HG03439 (cell line): ENCODE measurements at regions not wholly inside any gene's neighbourhood (a gene's known extent, or its start where the extent isn't known, plus 50 kb on each side); places are given as distances from the start of the nearest gene placed in this dataset.
"Not testable (repeated sequence)": the region's sequence is repeated elsewhere in the genome, so short reads cannot be mapped to it uniquely, and the experiment has no call there.

Source experiments
- ATAC-seq: cut with Tn5 transposase; IDR thresholded peaks from one replicate; pipeline ENCODE4 v1.9.1; 2021; ENCODE audit warnings: mild to moderate bottlenecking, moderate library complexity; ENCODE audit not compliant: unreplicated experiment

- not testable (repeated sequence) for ATAC-seq
Measured at GRCh38 chr3:20921112-20921511, 735.1 kb upstream of the SGO1 start.

- ATAC-seq = no peak
Measured at GRCh38 chr3:20916951-20917606, 731.1 kb upstream of the SGO1 start.

- ATAC-seq = no peak
Measured at GRCh38 chr3:20914310-20914709, 728.3 kb upstream of the SGO1 start.

- ATAC-seq = no peak
Measured at GRCh38 chr3:20912406-20912805, 726.4 kb upstream of the SGO1 start.

- no peak for ATAC-seq
Measured at GRCh38 chr3:20909511-20909910, 723.5 kb upstream of the SGO1 start.

GRCh38 chr3:20905210-20905805 is 719.3 kb upstream of the SGO1 start:
- no peak for ATAC-seq

- no peak for ATAC-seq
Measured at GRCh38 chr3:20904671-20905070, 718.7 kb upstream of the SGO1 start.

GRCh38 chr3:20898962-20899361 is 713.0 kb upstream of the SGO1 start:
- no peak for ATAC-seq

GRCh38 chr3:20890111-20890519 is 704.1 kb upstream of the SGO1 start:
- ATAC-seq = no peak

- no peak for ATAC-seq
Measured at GRCh38 chr3:20878691-20879090, 692.7 kb upstream of the SGO1 start.

GRCh38 chr3:20873235-20873634 is 687.2 kb upstream of the SGO1 start:
- no peak for ATAC-seq

- no peak for ATAC-seq
Measured at GRCh38 chr3:20870106-20870899, 684.3 kb upstream of the SGO1 start.

GRCh38 chr3:20865803-20866202 is 679.8 kb upstream of the SGO1 start:
- no peak for ATAC-seq

GRCh38 chr3:20861454-20861853 is 675.4 kb upstream of the SGO1 start:
- ATAC-seq = no peak

GRCh38 chr3:20857636-20858035 is 671.6 kb upstream of the SGO1 start:
- no peak for ATAC-seq

GRCh38 chr3:20853890-20854289 is 667.9 kb upstream of the SGO1 start:
- ATAC-seq = no peak

- no peak for ATAC-seq
Measured at GRCh38 chr3:20852712-20853111, 666.7 kb upstream of the SGO1 start.

- no peak for ATAC-seq
Measured at GRCh38 chr3:20849975-20850374, 664.0 kb upstream of the SGO1 start.

GRCh38 chr3:20846832-20847231 is 660.8 kb upstream of the SGO1 start:
- no peak for ATAC-seq

- no peak for ATAC-seq
Measured at GRCh38 chr3:20846066-20846465, 660.1 kb upstream of the SGO1 start.

- no peak for ATAC-seq
Measured at GRCh38 chr3:20844851-20845250, 658.8 kb upstream of the SGO1 start.
